Spleen (tissue), 7 donors: ENCODE measurements at regions not wholly inside any gene's neighbourhood (a gene's known extent, or its start where the extent isn't known, plus 50 kb on each side); places are given as distances from the start of the nearest gene placed in this dataset.

Source experiments
- POLR2A ChIP-seq, 3 donors: fragments of 450-650 bp; IDR thresholded peaks; one replicate each; pipeline ENCODE4 v1.5.1; 2017; ENCODE audit warnings: antibody characterized with exemption in 3 of 3, mild to moderate bottlenecking in 1 of 3
- POLR2AphosphoS5 ChIP-seq, 3 donors: sonication (generic); formaldehyde crosslinking; IDR thresholded peaks; one replicate each; pipeline ENCODE4 v1.5.1; 2017; ENCODE audit warnings: antibody characterized with exemption in 3 of 3
- TF ChIP-seq, protein P1 (sequence below), 11 experiments: fragments of 200-600 bp in 7 of 11; fragments of 450-650 bp in 4 of 11; sonication (generic) in 4 of 11; IDR thresholded peaks in 8 of 11; conservative IDR thresholded peaks in 3 of 11; 1 replicate in 7 of 11; 2 replicates in 4 of 11; pipeline versions ENCODE4 v1.4.0 to v1.8.0; 2016 to 2021; ENCODE audit warnings: antibody characterized with exemption in 11 of 11, inconsistent platforms in 4 of 11, mild to moderate bottlenecking in 1 of 11
- donor health status: DM: no; HTN: no; CAD: no; lungs with moderate emphysema.
- donor health status: DM: no; HTN: no; CAD: no.
- donor health status: DM: no; HTN: no; CAD: no.

- TF ChIP-seq POLR2AphosphoS5 (IDR thresholded peaks at IDR 0.05): no peak
- TF ChIP-seq, protein P1, sequence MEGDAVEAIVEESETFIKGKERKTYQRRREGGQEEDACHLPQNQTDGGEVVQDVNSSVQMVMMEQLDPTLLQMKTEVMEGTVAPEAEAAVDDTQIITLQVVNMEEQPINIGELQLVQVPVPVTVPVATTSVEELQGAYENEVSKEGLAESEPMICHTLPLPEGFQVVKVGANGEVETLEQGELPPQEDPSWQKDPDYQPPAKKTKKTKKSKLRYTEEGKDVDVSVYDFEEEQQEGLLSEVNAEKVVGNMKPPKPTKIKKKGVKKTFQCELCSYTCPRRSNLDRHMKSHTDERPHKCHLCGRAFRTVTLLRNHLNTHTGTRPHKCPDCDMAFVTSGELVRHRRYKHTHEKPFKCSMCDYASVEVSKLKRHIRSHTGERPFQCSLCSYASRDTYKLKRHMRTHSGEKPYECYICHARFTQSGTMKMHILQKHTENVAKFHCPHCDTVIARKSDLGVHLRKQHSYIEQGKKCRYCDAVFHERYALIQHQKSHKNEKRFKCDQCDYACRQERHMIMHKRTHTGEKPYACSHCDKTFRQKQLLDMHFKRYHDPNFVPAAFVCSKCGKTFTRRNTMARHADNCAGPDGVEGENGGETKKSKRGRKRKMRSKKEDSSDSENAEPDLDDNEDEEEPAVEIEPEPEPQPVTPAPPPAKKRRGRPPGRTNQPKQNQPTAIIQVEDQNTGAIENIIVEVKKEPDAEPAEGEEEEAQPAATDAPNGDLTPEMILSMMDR (IDR thresholded peaks at IDR 0.05 in 8 of 11, conservative IDR thresholded peaks at IDR 0.05 in 3 of 11): no peak
- TF ChIP-seq POLR2A (IDR thresholded peaks at IDR 0.05): no peak
Measured at GRCh38 chr11:81596704-81597103, 1137.0 kb downstream of the FAM181B start.
